Gastrocnemius medialis (tissue), 4 donors: ENCODE measurements at regions not wholly inside any gene's neighbourhood (a gene's known extent, or its start where the extent isn't known, plus 50 kb on each side); places are given as distances from the start of the nearest gene placed in this dataset.

Experiments used
- ATAC-seq, 2 donors: fragments of 150-250 bp; one replicate each; pipeline ENCODE4 v1.9.1; 2016
- DNase-seq, 2 donors: peaks; one replicate each; pipeline ENCODE4 v3.0.0-alpha.2; 2019
- H3K27ac ChIP-seq, 4 donors: fragments of 200-600 bp; sonication (generic); 1 replicate in 1 of 4; 2 replicates in 3 of 4; pipeline ENCODE4 v1.5.1; 2016 to 2018; ENCODE audit warnings: mild to moderate bottlenecking in 2 of 4, moderate library complexity in 1 of 4
- H3K27me3 ChIP-seq, 3 donors: fragments of 200-600 bp; sonication (generic) in 2 of 3; 1 replicate in 1 of 3; 2 replicates in 2 of 3; pipeline versions ENCODE4 v1.5.1 to v1.6.0; 2016 to 2019; ENCODE audit warnings: mild to moderate bottlenecking in 1 of 3, moderate library complexity in 1 of 3
- H3K36me3 ChIP-seq, 2 donors: fragments of 200-600 bp; sonication (generic) in 1 of 2; one replicate each; pipeline ENCODE4 v1.5.1; 2017 to 2018
- H3K4me1 ChIP-seq, 2 donors: fragments of 200-600 bp; sonication (generic) in 1 of 2; one replicate each; pipeline ENCODE4 v1.5.1; 2016 to 2017; ENCODE audit warnings: mild to moderate bottlenecking in 2 of 2
- H3K4me3 ChIP-seq, 4 donors: fragments of 200-600 bp; sonication (generic) in 3 of 4; 1 replicate in 1 of 4; 2 replicates in 3 of 4; pipeline ENCODE4 v1.5.1; 2016 to 2019; ENCODE audit warnings: mild to moderate bottlenecking in 2 of 4
- H3K9me3 ChIP-seq, 3 donors: fragments of 200-600 bp; sonication (generic) in 2 of 3; 1 replicate in 1 of 3; 2 replicates in 2 of 3; pipeline ENCODE4 v1.5.1; 2016 to 2019
- POLR2A ChIP-seq, 2 donors: fragments of 450-650 bp; IDR thresholded peaks; one replicate each; pipeline ENCODE4 v1.6.1; 2017; ENCODE audit warnings: antibody characterized with exemption in 2 of 2, mild to moderate bottlenecking in 2 of 2, moderate library complexity in 2 of 2
- in situ Hi-C, 4 donors: fragments of 200-750 bp; cut with MboI; loops; one replicate each; pipeline versions ENCODE4 v1.15.0 to v1.8.0; 2017; ENCODE audit warnings: low sequenced_read_pairs in 4 of 4
- intact Hi-C: fragments of 100-400 bp; cut with DNase I; formaldehyde crosslinking; loops from one replicate; pipeline ENCODE4 v1.15.1; 2023; ENCODE audit warnings: low total_unique reads
- TF ChIP-seq, protein P1 (sequence below), 5 experiments: fragments of 450-650 bp in 3 of 5; fragments of 200-600 bp in 2 of 5; sonication (generic) in 2 of 5; IDR thresholded peaks in 4 of 5; conservative IDR thresholded peaks in 1 of 5; 1 replicate in 4 of 5; 2 replicates in 1 of 5; pipeline ENCODE4 v1.5.1; 2016 to 2019; ENCODE audit warnings: antibody characterized with exemption in 5 of 5, mild to moderate bottlenecking in 3 of 5, moderate library complexity in 3 of 5

GRCh38 chr1:209187589-209187988, 395.9 kb upstream of the CAMK1G start:
- Histone ChIP-seq H3K27me3 (peaks cover 0 to 3% (median 0%) of the 10 kb centered on the region in 3 donors), H3K27ac (no peak overlapping the region), H3K9me3 (no peaks in the 10 kb centered on the region), H3K4me1 (no peaks in the 10 kb centered on the region), H3K36me3 (no peaks in the 10 kb centered on the region), H3K4me3 (no peak overlapping the region)
- in situ Hi-C loops (no loop called here), intact Hi-C loops (no loop called here)
- DNase-seq (no peak), ATAC-seq (no peak)
- TF ChIP-seq POLR2A (IDR thresholded peaks at IDR 0.05) = no peak
- TF ChIP-seq, protein P1, sequence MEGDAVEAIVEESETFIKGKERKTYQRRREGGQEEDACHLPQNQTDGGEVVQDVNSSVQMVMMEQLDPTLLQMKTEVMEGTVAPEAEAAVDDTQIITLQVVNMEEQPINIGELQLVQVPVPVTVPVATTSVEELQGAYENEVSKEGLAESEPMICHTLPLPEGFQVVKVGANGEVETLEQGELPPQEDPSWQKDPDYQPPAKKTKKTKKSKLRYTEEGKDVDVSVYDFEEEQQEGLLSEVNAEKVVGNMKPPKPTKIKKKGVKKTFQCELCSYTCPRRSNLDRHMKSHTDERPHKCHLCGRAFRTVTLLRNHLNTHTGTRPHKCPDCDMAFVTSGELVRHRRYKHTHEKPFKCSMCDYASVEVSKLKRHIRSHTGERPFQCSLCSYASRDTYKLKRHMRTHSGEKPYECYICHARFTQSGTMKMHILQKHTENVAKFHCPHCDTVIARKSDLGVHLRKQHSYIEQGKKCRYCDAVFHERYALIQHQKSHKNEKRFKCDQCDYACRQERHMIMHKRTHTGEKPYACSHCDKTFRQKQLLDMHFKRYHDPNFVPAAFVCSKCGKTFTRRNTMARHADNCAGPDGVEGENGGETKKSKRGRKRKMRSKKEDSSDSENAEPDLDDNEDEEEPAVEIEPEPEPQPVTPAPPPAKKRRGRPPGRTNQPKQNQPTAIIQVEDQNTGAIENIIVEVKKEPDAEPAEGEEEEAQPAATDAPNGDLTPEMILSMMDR (IDR thresholded peaks at IDR 0.05 in 4 of 5, conservative IDR thresholded peaks at IDR 0.05 in 1 of 5) = no peak

DNA sequence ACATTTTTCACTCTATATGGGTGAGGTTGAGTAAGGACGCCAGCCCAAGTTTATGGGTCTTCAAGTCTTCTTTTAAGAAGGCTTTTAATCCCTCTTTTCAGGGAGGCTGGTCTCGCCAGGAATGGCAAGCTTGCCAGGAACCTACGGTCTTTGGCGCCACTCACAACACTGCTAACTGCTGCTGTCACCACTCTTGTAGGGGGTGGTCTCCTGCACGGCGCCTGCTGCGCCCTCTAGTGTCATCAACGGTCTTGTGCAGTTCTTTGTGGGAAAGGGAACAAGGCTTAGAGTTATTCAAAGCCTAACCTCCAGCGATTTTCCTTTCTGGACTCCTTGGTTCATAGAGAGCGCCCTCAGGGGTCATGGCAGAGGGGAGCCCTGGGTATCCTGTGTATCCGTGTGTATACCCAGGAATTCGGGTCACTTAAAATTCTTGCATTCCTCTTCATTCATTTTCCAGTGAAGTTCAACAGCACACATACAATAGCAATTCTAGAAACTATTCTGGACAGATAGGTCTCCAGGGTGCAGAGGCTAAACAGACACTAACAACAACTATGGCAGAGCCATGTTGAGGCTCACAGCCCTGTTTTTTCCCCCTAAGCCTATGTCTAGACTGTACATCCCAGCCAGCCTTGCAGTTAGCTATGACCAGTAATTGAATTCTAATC, 392.8 kb upstream of the CAMK1G start:
- ATAC-seq = no peak
- Histone ChIP-seq H3K36me3 (no peaks in the 10 kb centered on the region), H3K27me3 (peaks cover 0 to 3% (median 0%) of the 10 kb centered on the region in 3 donors), H3K27ac (no peak overlapping the region), H3K9me3 (peaks cover 0 to 1% (median 0%) of the 10 kb centered on the region in 3 donors), H3K4me1 (no peaks in the 10 kb centered on the region), H3K4me3 (no peak overlapping the region)
- no peak for DNase-seq
- in situ Hi-C loops (no loop called here), intact Hi-C loops (no loop called here)
- no peak for TF ChIP-seq POLR2A (IDR thresholded peaks at IDR 0.05)
- TF ChIP-seq, protein P1 (IDR thresholded peaks at IDR 0.05 in 4 of 5, conservative IDR thresholded peaks at IDR 0.05 in 1 of 5) = peak in 3 of 5 experiments; percentile 17 to 61 (median 33)

GRCh38 chr1:209191262-209191634, 392.3 kb upstream of the CAMK1G start:
- no peak for ATAC-seq
- H3K4me1 ChIP-seq = no peaks in the 10 kb centered on the region
- in situ Hi-C loops (no loop called here), intact Hi-C loops (no loop called here)
- H3K4me3 ChIP-seq = no peak overlapping the region
- H3K27me3 ChIP-seq = peaks cover 0 to 3% (median 0%) of the 10 kb centered on the region in 3 donors
- H3K9me3 ChIP-seq = peaks cover 0 to 7% (median under 1%) of the 10 kb centered on the region in 3 donors
- DNase-seq = no peak
- no peak for TF ChIP-seq POLR2A (IDR thresholded peaks at IDR 0.05)
- TF ChIP-seq, protein P1 (IDR thresholded peaks at IDR 0.05 in 4 of 5, conservative IDR thresholded peaks at IDR 0.05 in 1 of 5) = no peak
- no peaks in the 10 kb centered on the region for H3K36me3 ChIP-seq
- no peak overlapping the region for H3K27ac ChIP-seq

- intact Hi-C loops = no loop called here
- H3K27ac ChIP-seq = no peak overlapping the region
- DNase-seq = no peak
- no peaks in the 10 kb centered on the region for H3K36me3 ChIP-seq
- no peaks in the 10 kb centered on the region for H3K4me1 ChIP-seq
- in situ Hi-C loops = no loop called here
- TF ChIP-seq, protein P1 (IDR thresholded peaks at IDR 0.05 in 4 of 5, conservative IDR thresholded peaks at IDR 0.05 in 1 of 5) = no peak
- TF ChIP-seq POLR2A (IDR thresholded peaks at IDR 0.05) = no peak
- peaks cover 0 to 3% (median 0%) of the 10 kb centered on the region in 3 donors for H3K27me3 ChIP-seq
- H3K4me3 ChIP-seq = no peak overlapping the region
- ATAC-seq = no peak
- H3K9me3 ChIP-seq = peaks cover 0 to 14% (median 6%) of the 10 kb centered on the region in 3 donors
Measured at GRCh38 chr1:209196140-209196539, 387.4 kb upstream of the CAMK1G start.
